ENCODE measurements at regions not wholly inside any gene's neighbourhood (a gene's known extent, or its start where the extent isn't known, plus 50 kb on each side); places are given as distances from the start of the nearest gene placed in this dataset.

DNA sequence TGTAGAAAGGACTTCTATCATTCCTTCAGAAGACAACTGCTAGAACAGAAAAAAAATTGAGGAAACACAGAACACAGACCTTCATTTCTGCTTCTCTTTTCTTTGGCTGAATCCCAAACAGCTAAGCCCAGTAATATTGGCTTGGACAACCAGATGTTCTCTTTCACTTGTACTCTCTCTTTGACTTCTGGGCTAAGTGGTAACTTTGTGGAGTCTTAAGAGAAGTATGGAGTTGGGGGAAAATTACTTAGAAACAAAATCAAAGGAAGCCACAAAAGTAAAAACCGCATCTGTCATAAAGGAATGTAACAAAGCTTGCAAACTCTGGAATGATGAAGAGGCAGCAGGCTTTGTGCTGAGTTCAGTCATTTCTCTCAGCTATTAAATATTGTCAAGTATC lies 587.5 kb downstream of the CBLN4 start:
- no peak for DNase-seq (ENCODE audit: low read depth, low spot score)
- BruUV-seq (replicated peaks): no TSS peak
- SMC1A ChIA-PET (ENCODE audit: uncharacterized antibody, unreplicated experiment): no interaction called here
- Histone ChIP-seq H3K9me3 (replicated peaks; ENCODE audit: control insufficient read depth, insufficient read depth, low read length) (no peaks in the 10 kb centered on the region), H3K27ac (ENCODE audit: control insufficient read depth, insufficient read depth) (no peak overlapping the region), H3K27me3 (replicated peaks in 1 of 2; ENCODE audit: control insufficient read depth in 2 of 2, insufficient read depth in 2 of 2, low read length in 1 of 2) (no peaks in the 10 kb centered on the region), H3K36me3 (ENCODE audit: control insufficient read depth in 2 of 2, insufficient read depth in 2 of 2, low read length in 1 of 2) (no peaks in the 10 kb centered on the region), H3K9ac (ENCODE audit: control insufficient read depth, insufficient read depth, low read length) (no peak overlapping the region), H4K20me1 (ENCODE audit: control insufficient read depth, insufficient read depth) (no peaks in the 10 kb centered on the region), H3K4me2 (ENCODE audit: control insufficient read depth, insufficient read depth) (no peak overlapping the region), H3K4me1 (ENCODE audit: control insufficient read depth, insufficient read depth, low read length) (no peaks in the 10 kb centered on the region), H2AFZ (ENCODE audit: control insufficient read depth, low read depth, low read length) (no peak overlapping the region), H3K79me2 (ENCODE audit: control insufficient read depth, insufficient read depth, low read length) (no peaks in the 10 kb centered on the region), H3K4me3 (no peak overlapping the region)
- POLR2A ChIA-PET: interaction anchor here (0.7 kb wide), 1 partner anchor 201 kb away, joined by 3 read pairs; no protein-coding TSS in a partner anchor
- CTCF ChIA-PET: no interaction called here
- no peak for FAIRE-seq
- in situ Hi-C loops (cut with MboI): no loop called here
- no peak for TF ChIP-seq RUNX3 (IDR thresholded peaks at IDR 0.05; ENCODE audit: low read length)
- TF ChIP-seq, protein P1, sequence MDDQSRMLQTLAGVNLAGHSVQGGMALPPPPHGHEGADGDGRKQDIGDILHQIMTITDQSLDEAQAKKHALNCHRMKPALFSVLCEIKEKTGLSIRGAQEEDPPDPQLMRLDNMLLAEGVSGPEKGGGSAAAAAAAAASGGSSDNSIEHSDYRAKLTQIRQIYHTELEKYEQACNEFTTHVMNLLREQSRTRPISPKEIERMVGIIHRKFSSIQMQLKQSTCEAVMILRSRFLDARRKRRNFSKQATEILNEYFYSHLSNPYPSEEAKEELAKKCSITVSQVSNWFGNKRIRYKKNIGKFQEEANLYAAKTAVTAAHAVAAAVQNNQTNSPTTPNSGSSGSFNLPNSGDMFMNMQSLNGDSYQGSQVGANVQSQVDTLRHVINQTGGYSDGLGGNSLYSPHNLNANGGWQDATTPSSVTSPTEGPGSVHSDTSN (IDR thresholded peaks at IDR 0.05; ENCODE audit: insufficient replicate concordance, low read depth, low read length): no peak
- TF ChIP-seq SMARCA5 (IDR thresholded peaks at IDR 0.05): no peak
- TF ChIP-seq BHLHE40 (IDR thresholded peaks at IDR 0.05; ENCODE audit: borderline replicate concordance in 1 of 2, low read depth in 2 of 2, low read length in 1 of 2): no peak
- no peak for TF ChIP-seq ASH2L (IDR thresholded peaks at IDR 0.05; ENCODE audit: borderline replicate concordance, low read depth)
- TF ChIP-seq CHD1 (IDR thresholded peaks at IDR 0.05; ENCODE audit: low read depth, low read length): no peak
- no peak for TF ChIP-seq NFYA (IDR thresholded peaks at IDR 0.05; ENCODE audit: borderline replicate concordance, low read depth, low read length)
- no peak for TF ChIP-seq CREB1 (IDR thresholded peaks at IDR 0.05; ENCODE audit: low read depth)
- no peak for TF ChIP-seq SMAD1 (IDR thresholded peaks at IDR 0.05; ENCODE audit: low read depth, partially characterized antibody)
- WGBS (ENCODE audit: insufficient coverage, insufficient replicate concordance, low lambda C conversion rate, missing lambda C conversion rate): 0% methylated on average over 1 of the region's 1 CpG
- no peak for ATAC-seq
- intact Hi-C loops (cut with micrococcal nuclease; ENCODE audit: unreplicated experiment): no loop called here
- RAD21 ChIA-PET (ENCODE audit: unreplicated experiment): interaction anchor here (0.9 kb wide), 1 partner anchor 437 kb away, joined by 5 read pairs; no protein-coding TSS in a partner anchor

All from GM12878 (cell line).